GM06990 (cell line): ENCODE measurements at regions not wholly inside any gene's neighbourhood (a gene's known extent, or its start where the extent isn't known, plus 50 kb on each side); places are given as distances from the start of the nearest gene placed in this dataset.

Experiments used
- DNase-seq: peaks from one replicate; pipeline ENCODE4 v3.0.0-alpha.2; 2011; ENCODE audit not compliant: insufficient read length; ENCODE audit errors: extremely low read depth
- H3K27me3 ChIP-seq: replicated peaks from 2 replicates; pipeline ENCODE4 v1.6.0; 2011; ENCODE audit warnings: low read length; ENCODE audit not compliant: control insufficient read depth, insufficient read depth
- H3K36me3 ChIP-seq: 2 replicates; pipeline ENCODE4 v1.5.1; 2011; ENCODE audit warnings: low read length; ENCODE audit not compliant: control insufficient read depth, insufficient read depth
- H3K4me3 ChIP-seq: replicated peaks from 2 replicates; pipeline ENCODE4 v1.5.1; 2011; ENCODE audit warnings: low read depth, mild to moderate bottlenecking, control low read depth, low read length
- CTCF ChIP-seq: IDR thresholded peaks from 2 replicates; pipeline ENCODE4 v1.5.1; 2011; ENCODE audit warnings: low read length, control low read depth, mild to moderate bottlenecking, inconsistent platforms; ENCODE audit not compliant: insufficient read depth, poor library complexity, severe bottlenecking

GRCh38 chr2:53111406-53111805 is 656.2 kb upstream of the CHAC2 start:
- no peaks in the 10 kb centered on the region for H3K36me3 ChIP-seq
- H3K27me3 ChIP-seq = no peaks in the 10 kb centered on the region
- no peak for DNase-seq
- H3K4me3 ChIP-seq = no peak overlapping the region
- no peak for TF ChIP-seq CTCF

DNA sequence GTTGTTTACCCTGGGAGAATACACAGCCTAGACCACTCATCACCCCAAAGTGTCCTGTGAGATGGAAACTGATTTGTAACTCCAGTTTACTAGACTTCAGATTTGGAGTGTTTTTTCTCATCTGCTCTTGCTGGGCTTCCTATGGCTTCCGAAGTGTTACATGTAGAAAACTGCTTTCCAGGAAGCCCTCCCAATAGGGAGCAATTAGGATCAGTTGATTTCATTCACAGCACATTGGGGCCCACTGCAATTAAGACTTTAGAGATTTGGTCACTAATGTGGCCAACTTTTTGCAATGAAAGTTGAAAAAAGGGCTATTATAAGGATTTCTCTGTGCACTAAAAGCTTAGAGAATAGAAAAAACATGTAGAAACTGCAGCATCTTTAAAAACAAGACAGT is 656.6 kb upstream of the CHAC2 start:
- H3K36me3 ChIP-seq = no peaks in the 10 kb centered on the region
- TF ChIP-seq CTCF = no peak
- DNase-seq = no peak
- H3K27me3 ChIP-seq = no peaks in the 10 kb centered on the region
- H3K4me3 ChIP-seq = no peak overlapping the region

GRCh38 chr2:53108246-53108645 is 659.4 kb upstream of the CHAC2 start:
- TF ChIP-seq CTCF = no peak
- DNase-seq = no peak

GRCh38 chr2:53104263-53104662 is 663.3 kb upstream of the CHAC2 start:
- no peak for DNase-seq
- no peaks in the 10 kb centered on the region for H3K36me3 ChIP-seq
- no peak for TF ChIP-seq CTCF
- H3K4me3 ChIP-seq = no peak overlapping the region
- no peaks in the 10 kb centered on the region for H3K27me3 ChIP-seq

More at GRCh38 chr2:53108246-53108645, 659.4 kb upstream of the CHAC2 start:
- Histone ChIP-seq H3K27me3 (no peaks in the 10 kb centered on the region), H3K4me3 (no peak overlapping the region), H3K36me3 (no peaks in the 10 kb centered on the region)

DNA sequence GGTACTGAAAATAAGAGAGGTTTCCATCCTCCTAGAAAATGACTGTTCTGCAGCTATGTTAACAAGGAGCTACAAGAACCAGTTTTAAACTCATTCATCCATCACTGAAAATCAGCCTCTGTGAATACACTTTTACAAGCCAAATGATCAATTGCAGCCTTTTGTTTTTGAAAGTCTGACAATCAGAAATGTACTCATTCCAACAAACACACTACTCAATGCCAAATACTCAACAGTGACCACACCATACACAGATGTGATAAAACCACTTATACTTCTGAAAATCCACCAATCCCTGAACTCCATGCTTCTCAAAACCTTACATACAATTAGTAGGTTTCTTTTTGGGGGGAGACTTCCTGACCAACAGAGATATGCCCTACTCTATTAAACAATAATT is 663.9 kb upstream of the CHAC2 start:
- Histone ChIP-seq H3K27me3 (no peaks in the 10 kb centered on the region), H3K36me3 (no peaks in the 10 kb centered on the region), H3K4me3 (no peak overlapping the region)
- TF ChIP-seq CTCF = no peak
- no peak for DNase-seq

- H3K36me3 ChIP-seq = no peaks in the 10 kb centered on the region
- no peaks in the 10 kb centered on the region for H3K27me3 ChIP-seq
- TF ChIP-seq CTCF = no peak
- DNase-seq = no peak
- no peak overlapping the region for H3K4me3 ChIP-seq
Observed at GRCh38 chr2:53098696-53099078, 668.9 kb upstream of the CHAC2 start.
